ENCODE measurements at regions not wholly inside any gene's neighbourhood (a gene's known extent, or its start where the extent isn't known, plus 50 kb on each side); places are given as distances from the start of the nearest gene placed in this dataset.

DNA sequence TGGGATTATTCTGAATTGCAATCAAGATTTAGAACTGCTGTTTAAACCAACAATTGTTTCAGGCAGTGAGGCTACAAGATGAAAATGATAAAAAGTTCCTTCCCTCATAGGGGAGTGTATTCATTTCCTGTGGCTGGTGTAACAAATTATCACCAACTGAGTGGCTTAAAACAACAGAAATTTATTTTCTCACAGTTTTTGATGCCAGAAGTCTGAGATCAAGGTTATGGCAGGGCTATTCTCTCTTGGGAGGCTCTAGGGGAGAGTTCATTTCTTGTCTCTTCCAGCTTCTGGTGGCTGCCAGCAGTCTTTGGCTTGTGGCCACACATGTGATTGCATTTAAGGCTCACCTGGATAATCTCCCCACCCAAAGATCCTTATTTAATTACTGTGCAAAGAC is 290.5 kb upstream of the ZSWIM2 start:
- Mint-ChIP-seq H3K4me3 (no peak overlapping the region), H3K27me3 (ENCODE audit: insufficient read depth, low read depth, poor library complexity) (no peaks in the 10 kb centered on the region), H3K4me1 (no peaks in the 10 kb centered on the region), H3K36me3 (ENCODE audit: low read depth) (no peaks in the 10 kb centered on the region; the same call in 2 of the 3 replicates), H3K9me3 (no peaks in the 10 kb centered on the region), H3K27ac (no peak overlapping the region)
- Histone ChIP-seq H2AFZ (no peak overlapping the region), H3K4me2 (no peak overlapping the region), H3K27me3 (ENCODE audit: insufficient read depth) (no peaks in the 10 kb centered on the region), H3K79me2 (replicated peaks; ENCODE audit: insufficient read depth) (no peaks in the 10 kb centered on the region), H3F3A (replicated peaks; ENCODE audit: low read depth) (no peaks in the 10 kb centered on the region), H3K9me2 (ENCODE audit: insufficient read depth) (no peaks in the 10 kb centered on the region), H3K36me3 (ENCODE audit: insufficient read depth) (no peaks in the 10 kb centered on the region), H3K27ac (ENCODE audit: low read depth) (no peak overlapping the region), H3K4me3 (no peak overlapping the region), H4K20me1 (replicated peaks; ENCODE audit: insufficient read depth) (no peaks in the 10 kb centered on the region), H3K4me1 (ENCODE audit: insufficient read depth) (no peaks in the 10 kb centered on the region)
- TF ChIP-seq NANOG (IDR thresholded peaks at IDR 0.05; ENCODE audit: borderline replicate concordance) (no peak), ZNF114 (CRISPR knock-in tag; IDR thresholded peaks at IDR 0.05) (no peak), ZNF331 (CRISPR knock-in tag; IDR thresholded peaks at IDR 0.05; ENCODE audit: low read depth) (no peak), EZH2 (IDR thresholded peaks at IDR 0.05; ENCODE audit: low read depth, unreplicated experiment) (no peak), EZH2phosphoT487 (IDR thresholded peaks at IDR 0.05; ENCODE audit: unreplicated experiment) (no peak), CREB1 (CRISPR knock-in tag; IDR thresholded peaks at IDR 0.05; ENCODE audit: low read depth) (no peak), POLR2AphosphoS5 (IDR thresholded peaks at IDR 0.05; ENCODE audit: low read depth) (no peak)
- TF ChIP-seq, protein P1, sequence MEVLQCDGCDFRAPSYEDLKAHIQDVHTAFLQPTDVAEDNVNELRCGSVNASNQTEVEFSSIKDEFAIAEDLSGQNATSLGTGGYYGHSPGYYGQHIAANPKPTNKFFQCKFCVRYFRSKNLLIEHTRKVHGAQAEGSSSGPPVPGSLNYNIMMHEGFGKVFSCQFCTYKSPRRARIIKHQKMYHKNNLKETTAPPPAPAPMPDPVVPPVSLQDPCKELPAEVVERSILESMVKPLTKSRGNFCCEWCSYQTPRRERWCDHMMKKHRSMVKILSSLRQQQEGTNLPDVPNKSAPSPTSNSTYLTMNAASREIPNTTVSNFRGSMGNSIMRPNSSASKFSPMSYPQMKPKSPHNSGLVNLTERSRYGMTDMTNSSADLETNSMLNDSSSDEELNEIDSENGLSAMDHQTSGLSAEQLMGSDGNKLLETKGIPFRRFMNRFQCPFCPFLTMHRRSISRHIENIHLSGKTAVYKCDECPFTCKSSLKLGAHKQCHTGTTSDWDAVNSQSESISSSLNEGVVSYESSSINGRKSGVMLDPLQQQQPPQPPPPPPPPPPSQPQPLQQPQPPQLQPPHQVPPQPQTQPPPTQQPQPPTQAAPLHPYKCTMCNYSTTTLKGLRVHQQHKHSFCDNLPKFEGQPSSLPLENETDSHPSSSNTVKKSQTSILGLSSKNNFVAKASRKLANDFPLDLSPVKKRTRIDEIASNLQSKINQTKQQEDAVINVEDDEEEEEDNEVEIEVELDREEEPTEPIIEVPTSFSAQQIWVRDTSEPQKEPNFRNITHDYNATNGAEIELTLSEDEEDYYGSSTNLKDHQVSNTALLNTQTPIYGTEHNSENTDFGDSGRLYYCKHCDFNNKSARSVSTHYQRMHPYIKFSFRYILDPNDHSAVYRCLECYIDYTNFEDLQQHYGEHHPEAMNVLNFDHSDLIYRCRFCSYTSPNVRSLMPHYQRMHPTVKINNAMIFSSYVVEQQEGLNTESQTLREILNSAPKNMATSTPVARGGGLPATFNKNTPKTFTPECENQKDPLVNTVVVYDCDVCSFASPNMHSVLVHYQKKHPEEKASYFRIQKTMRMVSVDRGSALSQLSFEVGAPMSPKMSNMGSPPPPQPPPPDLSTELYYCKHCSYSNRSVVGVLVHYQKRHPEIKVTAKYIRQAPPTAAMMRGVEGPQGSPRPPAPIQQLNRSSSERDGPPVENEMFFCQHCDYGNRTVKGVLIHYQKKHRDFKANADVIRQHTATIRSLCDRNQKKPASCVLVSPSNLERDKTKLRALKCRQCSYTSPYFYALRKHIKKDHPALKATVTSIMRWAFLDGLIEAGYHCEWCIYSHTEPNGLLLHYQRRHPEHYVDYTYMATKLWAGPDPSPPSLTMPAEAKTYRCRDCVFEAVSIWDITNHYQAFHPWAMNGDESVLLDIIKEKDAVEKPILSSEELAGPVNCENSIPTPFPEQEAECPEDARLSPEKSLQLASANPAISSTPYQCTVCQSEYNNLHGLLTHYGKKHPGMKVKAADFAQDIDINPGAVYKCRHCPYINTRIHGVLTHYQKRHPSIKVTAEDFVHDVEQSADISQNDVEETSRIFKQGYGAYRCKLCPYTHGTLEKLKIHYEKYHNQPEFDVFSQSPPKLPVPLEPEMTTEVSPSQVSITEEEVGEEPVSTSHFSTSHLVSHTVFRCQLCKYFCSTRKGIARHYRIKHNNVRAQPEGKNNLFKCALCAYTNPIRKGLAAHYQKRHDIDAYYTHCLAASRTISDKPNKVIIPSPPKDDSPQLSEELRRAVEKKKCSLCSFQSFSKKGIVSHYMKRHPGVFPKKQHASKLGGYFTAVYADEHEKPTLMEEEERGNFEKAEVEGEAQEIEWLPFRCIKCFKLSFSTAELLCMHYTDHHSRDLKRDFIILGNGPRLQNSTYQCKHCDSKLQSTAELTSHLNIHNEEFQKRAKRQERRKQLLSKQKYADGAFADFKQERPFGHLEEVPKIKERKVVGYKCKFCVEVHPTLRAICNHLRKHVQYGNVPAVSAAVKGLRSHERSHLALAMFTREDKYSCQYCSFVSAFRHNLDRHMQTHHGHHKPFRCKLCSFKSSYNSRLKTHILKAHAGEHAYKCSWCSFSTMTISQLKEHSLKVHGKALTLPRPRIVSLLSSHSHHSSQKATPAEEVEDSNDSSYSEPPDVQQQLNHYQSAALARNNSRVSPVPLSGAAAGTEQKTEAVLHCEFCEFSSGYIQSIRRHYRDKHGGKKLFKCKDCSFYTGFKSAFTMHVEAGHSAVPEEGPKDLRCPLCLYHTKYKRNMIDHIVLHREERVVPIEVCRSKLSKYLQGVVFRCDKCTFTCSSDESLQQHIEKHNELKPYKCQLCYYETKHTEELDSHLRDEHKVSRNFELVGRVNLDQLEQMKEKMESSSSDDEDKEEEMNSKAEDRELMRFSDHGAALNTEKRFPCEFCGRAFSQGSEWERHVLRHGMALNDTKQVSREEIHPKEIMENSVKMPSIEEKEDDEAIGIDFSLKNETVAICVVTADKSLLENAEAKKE (CRISPR knock-in tag; IDR thresholded peaks at IDR 0.05) = no peak
- TF ChIP-seq, protein P2, sequence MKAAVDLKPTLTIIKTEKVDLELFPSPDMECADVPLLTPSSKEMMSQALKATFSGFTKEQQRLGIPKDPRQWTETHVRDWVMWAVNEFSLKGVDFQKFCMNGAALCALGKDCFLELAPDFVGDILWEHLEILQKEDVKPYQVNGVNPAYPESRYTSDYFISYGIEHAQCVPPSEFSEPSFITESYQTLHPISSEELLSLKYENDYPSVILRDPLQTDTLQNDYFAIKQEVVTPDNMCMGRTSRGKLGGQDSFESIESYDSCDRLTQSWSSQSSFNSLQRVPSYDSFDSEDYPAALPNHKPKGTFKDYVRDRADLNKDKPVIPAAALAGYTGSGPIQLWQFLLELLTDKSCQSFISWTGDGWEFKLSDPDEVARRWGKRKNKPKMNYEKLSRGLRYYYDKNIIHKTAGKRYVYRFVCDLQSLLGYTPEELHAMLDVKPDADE (IDR thresholded peaks at IDR 0.05) = no peak
- TF ChIP-seq, protein P3, sequence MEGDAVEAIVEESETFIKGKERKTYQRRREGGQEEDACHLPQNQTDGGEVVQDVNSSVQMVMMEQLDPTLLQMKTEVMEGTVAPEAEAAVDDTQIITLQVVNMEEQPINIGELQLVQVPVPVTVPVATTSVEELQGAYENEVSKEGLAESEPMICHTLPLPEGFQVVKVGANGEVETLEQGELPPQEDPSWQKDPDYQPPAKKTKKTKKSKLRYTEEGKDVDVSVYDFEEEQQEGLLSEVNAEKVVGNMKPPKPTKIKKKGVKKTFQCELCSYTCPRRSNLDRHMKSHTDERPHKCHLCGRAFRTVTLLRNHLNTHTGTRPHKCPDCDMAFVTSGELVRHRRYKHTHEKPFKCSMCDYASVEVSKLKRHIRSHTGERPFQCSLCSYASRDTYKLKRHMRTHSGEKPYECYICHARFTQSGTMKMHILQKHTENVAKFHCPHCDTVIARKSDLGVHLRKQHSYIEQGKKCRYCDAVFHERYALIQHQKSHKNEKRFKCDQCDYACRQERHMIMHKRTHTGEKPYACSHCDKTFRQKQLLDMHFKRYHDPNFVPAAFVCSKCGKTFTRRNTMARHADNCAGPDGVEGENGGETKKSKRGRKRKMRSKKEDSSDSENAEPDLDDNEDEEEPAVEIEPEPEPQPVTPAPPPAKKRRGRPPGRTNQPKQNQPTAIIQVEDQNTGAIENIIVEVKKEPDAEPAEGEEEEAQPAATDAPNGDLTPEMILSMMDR (conservative IDR thresholded peaks at IDR 0.05; ENCODE audit: low read depth in 2 of 2) = no peak
- TF ChIP-seq, protein P4, sequence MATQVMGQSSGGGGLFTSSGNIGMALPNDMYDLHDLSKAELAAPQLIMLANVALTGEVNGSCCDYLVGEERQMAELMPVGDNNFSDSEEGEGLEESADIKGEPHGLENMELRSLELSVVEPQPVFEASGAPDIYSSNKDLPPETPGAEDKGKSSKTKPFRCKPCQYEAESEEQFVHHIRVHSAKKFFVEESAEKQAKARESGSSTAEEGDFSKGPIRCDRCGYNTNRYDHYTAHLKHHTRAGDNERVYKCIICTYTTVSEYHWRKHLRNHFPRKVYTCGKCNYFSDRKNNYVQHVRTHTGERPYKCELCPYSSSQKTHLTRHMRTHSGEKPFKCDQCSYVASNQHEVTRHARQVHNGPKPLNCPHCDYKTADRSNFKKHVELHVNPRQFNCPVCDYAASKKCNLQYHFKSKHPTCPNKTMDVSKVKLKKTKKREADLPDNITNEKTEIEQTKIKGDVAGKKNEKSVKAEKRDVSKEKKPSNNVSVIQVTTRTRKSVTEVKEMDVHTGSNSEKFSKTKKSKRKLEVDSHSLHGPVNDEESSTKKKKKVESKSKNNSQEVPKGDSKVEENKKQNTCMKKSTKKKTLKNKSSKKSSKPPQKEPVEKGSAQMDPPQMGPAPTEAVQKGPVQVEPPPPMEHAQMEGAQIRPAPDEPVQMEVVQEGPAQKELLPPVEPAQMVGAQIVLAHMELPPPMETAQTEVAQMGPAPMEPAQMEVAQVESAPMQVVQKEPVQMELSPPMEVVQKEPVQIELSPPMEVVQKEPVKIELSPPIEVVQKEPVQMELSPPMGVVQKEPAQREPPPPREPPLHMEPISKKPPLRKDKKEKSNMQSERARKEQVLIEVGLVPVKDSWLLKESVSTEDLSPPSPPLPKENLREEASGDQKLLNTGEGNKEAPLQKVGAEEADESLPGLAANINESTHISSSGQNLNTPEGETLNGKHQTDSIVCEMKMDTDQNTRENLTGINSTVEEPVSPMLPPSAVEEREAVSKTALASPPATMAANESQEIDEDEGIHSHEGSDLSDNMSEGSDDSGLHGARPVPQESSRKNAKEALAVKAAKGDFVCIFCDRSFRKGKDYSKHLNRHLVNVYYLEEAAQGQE (IDR thresholded peaks at IDR 0.05; ENCODE audit: unreplicated experiment) = no peak
- no peak for ATAC-seq
- DNase-seq (ENCODE audit: low spot score) = no peak

Measured in GM23338 (cell line).